MCF 10A (cell line): ENCODE measurements at regions not wholly inside any gene's neighbourhood (a gene's known extent, or its start where the extent isn't known, plus 50 kb on each side); places are given as distances from the start of the nearest gene placed in this dataset.

Source experiments
- BruUV-seq: library from RNA; stranded (reverse); fragments of 400-500 nt; replicated peaks from 2 replicates; lab custom pipeline; 2021; lab: Mats Ljungman, UMichigan
- CTCF ChIA-PET: fragments of 300-600 bp; sonication (Branson Sonifier 250); formaldehyde crosslinking; extraction: SDS; loops from one replicate; lab custom pipeline; 2021; ENCODE audit warnings: antibody characterized with exemption, inconsistent platforms; lab: Yijun Ruan, JAX
- POLR2A ChIA-PET: fragments of 300-600, 350-650 bp; sonication (Branson Sonifier 250); formaldehyde crosslinking; extraction: SDS; loops from one replicate; lab custom pipeline; 2020; ENCODE audit warnings: antibody characterized with exemption, inconsistent platforms; lab: Yijun Ruan, JAX
- DNase-seq: peaks from one replicate; pipeline ENCODE4 v3.0.0-alpha.2; 2018; ENCODE audit not compliant: unreplicated experiment
- H3K27ac Mint-ChIP-seq: one replicate; pipeline ENCODE4 v1.8.0; 2022; ENCODE audit warnings: mild to moderate bottlenecking, low read depth, mixed read lengths; ENCODE audit not compliant: unreplicated experiment
- H3K27me3 Mint-ChIP-seq: one replicate; pipeline ENCODE4 v1.8.0; 2022; ENCODE audit warnings: mixed read lengths; ENCODE audit not compliant: insufficient read depth, unreplicated experiment
- H3K36me3 Mint-ChIP-seq: one replicate; pipeline ENCODE4 v1.8.0; 2022; ENCODE audit warnings: mild to moderate bottlenecking, moderate library complexity, mixed read lengths; ENCODE audit not compliant: insufficient read depth, unreplicated experiment
- H3K4me1 Mint-ChIP-seq: one replicate; pipeline ENCODE4 v1.8.0; 2022; ENCODE audit warnings: mixed read lengths; ENCODE audit not compliant: insufficient read depth, unreplicated experiment
- H3K4me3 Mint-ChIP-seq: one replicate; pipeline ENCODE4 v1.8.0; 2022; ENCODE audit warnings: mild to moderate bottlenecking, moderate library complexity, mixed read lengths; ENCODE audit not compliant: unreplicated experiment
- H3K9me3 Mint-ChIP-seq: one replicate; pipeline ENCODE4 v1.8.0; 2022; ENCODE audit warnings: mixed read lengths; ENCODE audit not compliant: unreplicated experiment
- intact Hi-C: fragments of 100-400 bp; cut with micrococcal nuclease; formaldehyde crosslinking; loops from 2 replicates; pipeline ENCODE4 v1.14.1; 2022
- TF ChIP-seq, protein P1 (sequence below): fragments of 200-600 bp; IDR thresholded peaks from one replicate; pipeline ENCODE4 v1.8.0; 2022; ENCODE audit warnings: antibody characterized with exemption, mild to moderate bottlenecking; ENCODE audit not compliant: unreplicated experiment

DNA sequence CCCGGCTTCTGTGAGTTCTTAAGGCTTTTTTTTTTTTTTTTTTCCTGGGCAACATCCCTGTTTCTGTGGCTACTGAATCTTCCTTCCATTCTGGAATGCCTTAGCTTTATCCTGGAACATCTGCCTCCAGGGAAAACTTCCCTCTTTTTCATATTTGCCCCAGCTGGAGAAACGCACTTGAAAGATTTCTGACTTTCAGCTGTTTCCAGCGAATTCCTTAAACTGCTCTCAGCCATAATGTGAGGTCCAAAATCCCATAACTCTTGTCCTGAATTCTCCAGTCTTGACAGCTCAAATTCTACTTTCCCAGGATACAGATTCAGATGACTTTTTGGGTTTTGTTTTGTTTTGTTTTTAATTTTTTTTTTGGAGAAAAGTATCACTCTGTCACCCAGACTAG, 263.6 kb upstream of the AUTS2 start:
- no peaks in the 10 kb centered on the region for H3K4me1 Mint-ChIP-seq
- peaks cover 35% of the 10 kb centered on the region for H3K9me3 Mint-ChIP-seq
- ChIA-PET POLR2A (no interaction called here), CTCF (interaction anchor here (0.6 kb wide), 1 partner anchor 463 kb away, joined by 4 read pairs; no protein-coding TSS in a partner anchor)
- no peak overlapping the region for H3K27ac Mint-ChIP-seq
- DNase-seq: no peak
- peaks cover 4% of the 10 kb centered on the region for H3K36me3 Mint-ChIP-seq
- TF ChIP-seq, protein P1, sequence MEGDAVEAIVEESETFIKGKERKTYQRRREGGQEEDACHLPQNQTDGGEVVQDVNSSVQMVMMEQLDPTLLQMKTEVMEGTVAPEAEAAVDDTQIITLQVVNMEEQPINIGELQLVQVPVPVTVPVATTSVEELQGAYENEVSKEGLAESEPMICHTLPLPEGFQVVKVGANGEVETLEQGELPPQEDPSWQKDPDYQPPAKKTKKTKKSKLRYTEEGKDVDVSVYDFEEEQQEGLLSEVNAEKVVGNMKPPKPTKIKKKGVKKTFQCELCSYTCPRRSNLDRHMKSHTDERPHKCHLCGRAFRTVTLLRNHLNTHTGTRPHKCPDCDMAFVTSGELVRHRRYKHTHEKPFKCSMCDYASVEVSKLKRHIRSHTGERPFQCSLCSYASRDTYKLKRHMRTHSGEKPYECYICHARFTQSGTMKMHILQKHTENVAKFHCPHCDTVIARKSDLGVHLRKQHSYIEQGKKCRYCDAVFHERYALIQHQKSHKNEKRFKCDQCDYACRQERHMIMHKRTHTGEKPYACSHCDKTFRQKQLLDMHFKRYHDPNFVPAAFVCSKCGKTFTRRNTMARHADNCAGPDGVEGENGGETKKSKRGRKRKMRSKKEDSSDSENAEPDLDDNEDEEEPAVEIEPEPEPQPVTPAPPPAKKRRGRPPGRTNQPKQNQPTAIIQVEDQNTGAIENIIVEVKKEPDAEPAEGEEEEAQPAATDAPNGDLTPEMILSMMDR: no peak
- no TSS peak for BruUV-seq
- H3K4me3 Mint-ChIP-seq: no peak overlapping the region
- intact Hi-C loops: no loop called here
- no peaks in the 10 kb centered on the region for H3K27me3 Mint-ChIP-seq

DNA sequence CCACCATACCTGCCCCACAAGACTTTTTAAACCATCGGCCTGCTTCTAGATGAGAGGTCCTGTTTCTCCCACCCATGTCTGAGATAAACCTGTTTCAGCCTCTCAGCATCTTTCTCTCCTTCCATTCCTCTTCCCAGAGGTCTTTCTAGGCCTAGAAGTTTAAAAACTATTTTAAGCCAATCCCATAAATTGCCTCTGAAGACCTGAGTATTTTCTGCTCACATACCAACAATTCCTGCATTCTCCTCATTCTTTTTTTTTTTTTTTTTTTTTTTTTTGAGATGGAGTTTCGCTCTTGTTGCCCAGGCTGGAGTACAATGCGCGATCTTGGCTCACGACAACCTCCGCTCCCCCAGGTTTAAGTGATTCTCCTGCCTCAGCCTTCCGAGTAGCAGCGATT, 262.9 kb upstream of the AUTS2 start:
- intact Hi-C loops: no loop called here
- H3K36me3 Mint-ChIP-seq: peaks cover 4% of the 10 kb centered on the region
- H3K4me3 Mint-ChIP-seq: no peak overlapping the region
- no peak for DNase-seq
- H3K27ac Mint-ChIP-seq: no peak overlapping the region
- CTCF ChIA-PET: no interaction called here
- no TSS peak for BruUV-seq
- H3K27me3 Mint-ChIP-seq: no peaks in the 10 kb centered on the region
- TF ChIP-seq, protein P1: no peak
- H3K9me3 Mint-ChIP-seq: peaks cover 30% of the 10 kb centered on the region
- POLR2A ChIA-PET: no interaction called here
- H3K4me1 Mint-ChIP-seq: no peaks in the 10 kb centered on the region

DNA sequence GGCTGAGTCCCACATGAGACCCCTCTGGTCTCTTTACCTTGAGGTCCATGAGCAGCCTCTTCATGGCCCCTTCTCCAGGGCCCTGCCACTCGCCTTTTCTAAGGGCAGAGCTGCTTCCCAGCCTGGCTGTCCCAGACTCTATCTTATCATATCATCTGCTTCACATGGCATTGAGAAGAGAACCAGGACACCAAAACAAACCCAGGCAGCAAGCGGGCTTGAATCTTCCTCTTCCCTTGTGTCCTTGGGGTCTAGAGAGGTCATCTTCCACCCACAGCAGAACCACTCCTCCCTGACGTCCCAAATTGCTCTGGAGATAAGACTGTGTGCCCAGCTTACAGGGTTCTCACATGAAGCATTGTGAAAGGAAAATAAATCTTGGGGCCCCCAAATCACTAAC, 261.3 kb upstream of the AUTS2 start:
- H3K9me3 Mint-ChIP-seq: peaks cover 30% of the 10 kb centered on the region
- intact Hi-C loops: no loop called here
- DNase-seq: no peak
- peaks cover 4% of the 10 kb centered on the region for H3K36me3 Mint-ChIP-seq
- TF ChIP-seq, protein P1: no peak
- no peaks in the 10 kb centered on the region for H3K27me3 Mint-ChIP-seq
- ChIA-PET CTCF (no interaction called here), POLR2A (no interaction called here)
- no peak overlapping the region for H3K4me3 Mint-ChIP-seq
- no peaks in the 10 kb centered on the region for H3K4me1 Mint-ChIP-seq
- H3K27ac Mint-ChIP-seq: no peak overlapping the region
- no TSS peak for BruUV-seq

DNA sequence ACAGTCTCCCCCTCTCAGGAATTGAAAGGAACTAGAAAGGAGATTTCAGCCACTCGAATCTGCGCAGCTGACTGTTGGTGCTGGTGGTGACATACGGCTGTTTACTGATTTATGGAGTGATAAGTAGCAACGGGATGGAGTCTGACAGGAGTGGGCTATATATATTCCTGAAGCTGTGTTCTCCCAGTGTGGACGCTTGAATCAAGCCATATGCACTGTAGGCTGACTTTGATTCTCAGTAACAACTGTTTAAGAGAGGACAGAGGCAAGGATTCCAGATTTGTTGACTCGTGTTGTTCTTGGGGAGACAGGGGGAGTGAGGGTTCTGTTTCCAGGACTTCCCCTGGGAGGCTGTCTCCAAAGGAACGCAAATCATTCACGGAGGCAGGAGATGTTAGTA, 260.1 kb upstream of the AUTS2 start:
- Mint-ChIP-seq H3K27ac (no peak overlapping the region), H3K4me1 (no peaks in the 10 kb centered on the region), H3K27me3 (no peaks in the 10 kb centered on the region), H3K4me3 (no peak overlapping the region), H3K36me3 (no peaks in the 10 kb centered on the region), H3K9me3 (peaks cover 30% of the 10 kb centered on the region)
- intact Hi-C loops: no loop called here
- no peak for DNase-seq
- CTCF ChIA-PET: no interaction called here
- POLR2A ChIA-PET: no interaction called here
- BruUV-seq: no TSS peak
- TF ChIP-seq, protein P1: no peak
